Ovary (tissue), 3 donors: ENCODE measurements at regions not wholly inside any gene's neighbourhood (a gene's known extent, or its start where the extent isn't known, plus 50 kb on each side); places are given as distances from the start of the nearest gene placed in this dataset.

Experiments used
- POLR2A ChIP-seq: fragments of 450-650 bp; IDR thresholded peaks from one replicate; pipeline ENCODE4 v1.6.1; 2017; ENCODE audit warnings: antibody characterized with exemption, mild to moderate bottlenecking, moderate library complexity
- TF ChIP-seq, protein P1 (sequence below), 3 donors: fragments of 450-650 bp in 2 of 3; fragments of 200-600 bp in 1 of 3; IDR thresholded peaks; one replicate each; pipeline versions ENCODE4 v1.5.1 to v1.8.0; 2016 to 2022; ENCODE audit warnings: antibody characterized with exemption in 3 of 3, mild to moderate bottlenecking in 1 of 3
- donor health status: DM: no; HTN: no; CAD: no.

DNA sequence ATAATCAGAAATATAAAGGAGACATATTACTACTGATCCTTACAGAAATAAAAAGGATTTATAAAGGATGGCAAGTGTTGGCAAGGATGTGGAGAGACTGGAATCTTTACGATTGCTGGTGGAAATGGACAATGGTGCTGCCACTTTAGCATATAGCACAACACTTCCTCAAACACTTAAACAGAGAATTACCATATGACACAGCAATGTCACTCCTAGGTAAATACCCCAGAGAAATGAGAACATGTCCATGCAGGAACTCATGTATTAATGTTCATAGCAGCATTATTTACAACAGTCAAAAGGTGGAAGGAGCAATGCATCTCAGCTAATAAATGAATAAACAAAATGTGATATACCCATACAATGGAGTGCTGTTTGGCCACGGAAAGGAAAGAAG is 137.5 kb downstream of the NDUFA10 start:
- TF ChIP-seq, protein P1, sequence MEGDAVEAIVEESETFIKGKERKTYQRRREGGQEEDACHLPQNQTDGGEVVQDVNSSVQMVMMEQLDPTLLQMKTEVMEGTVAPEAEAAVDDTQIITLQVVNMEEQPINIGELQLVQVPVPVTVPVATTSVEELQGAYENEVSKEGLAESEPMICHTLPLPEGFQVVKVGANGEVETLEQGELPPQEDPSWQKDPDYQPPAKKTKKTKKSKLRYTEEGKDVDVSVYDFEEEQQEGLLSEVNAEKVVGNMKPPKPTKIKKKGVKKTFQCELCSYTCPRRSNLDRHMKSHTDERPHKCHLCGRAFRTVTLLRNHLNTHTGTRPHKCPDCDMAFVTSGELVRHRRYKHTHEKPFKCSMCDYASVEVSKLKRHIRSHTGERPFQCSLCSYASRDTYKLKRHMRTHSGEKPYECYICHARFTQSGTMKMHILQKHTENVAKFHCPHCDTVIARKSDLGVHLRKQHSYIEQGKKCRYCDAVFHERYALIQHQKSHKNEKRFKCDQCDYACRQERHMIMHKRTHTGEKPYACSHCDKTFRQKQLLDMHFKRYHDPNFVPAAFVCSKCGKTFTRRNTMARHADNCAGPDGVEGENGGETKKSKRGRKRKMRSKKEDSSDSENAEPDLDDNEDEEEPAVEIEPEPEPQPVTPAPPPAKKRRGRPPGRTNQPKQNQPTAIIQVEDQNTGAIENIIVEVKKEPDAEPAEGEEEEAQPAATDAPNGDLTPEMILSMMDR (IDR thresholded peaks at IDR 0.05) = no peak
- TF ChIP-seq POLR2A = no peak
